ENCODE measurements at regions not wholly inside any gene's neighbourhood (a gene's known extent, or its start where the extent isn't known, plus 50 kb on each side); places are given as distances from the start of the nearest gene placed in this dataset.

- TF ChIP-seq YY1 (IDR thresholded peaks at IDR 0.05; ENCODE audit: low read depth) (no peak), EGR1 (IDR thresholded peaks at IDR 0.05) (no peak), FOXM1 (IDR thresholded peaks at IDR 0.05; ENCODE audit: borderline replicate concordance, low read depth) (no peak), TEAD4 (IDR thresholded peaks at IDR 0.05) (no peak), ZBTB7A (IDR thresholded peaks at IDR 0.05; ENCODE audit: low read depth) (no peak), CEBPB (IDR thresholded peaks at IDR 0.05) (no peak)
- TF ChIP-seq, protein P1, sequence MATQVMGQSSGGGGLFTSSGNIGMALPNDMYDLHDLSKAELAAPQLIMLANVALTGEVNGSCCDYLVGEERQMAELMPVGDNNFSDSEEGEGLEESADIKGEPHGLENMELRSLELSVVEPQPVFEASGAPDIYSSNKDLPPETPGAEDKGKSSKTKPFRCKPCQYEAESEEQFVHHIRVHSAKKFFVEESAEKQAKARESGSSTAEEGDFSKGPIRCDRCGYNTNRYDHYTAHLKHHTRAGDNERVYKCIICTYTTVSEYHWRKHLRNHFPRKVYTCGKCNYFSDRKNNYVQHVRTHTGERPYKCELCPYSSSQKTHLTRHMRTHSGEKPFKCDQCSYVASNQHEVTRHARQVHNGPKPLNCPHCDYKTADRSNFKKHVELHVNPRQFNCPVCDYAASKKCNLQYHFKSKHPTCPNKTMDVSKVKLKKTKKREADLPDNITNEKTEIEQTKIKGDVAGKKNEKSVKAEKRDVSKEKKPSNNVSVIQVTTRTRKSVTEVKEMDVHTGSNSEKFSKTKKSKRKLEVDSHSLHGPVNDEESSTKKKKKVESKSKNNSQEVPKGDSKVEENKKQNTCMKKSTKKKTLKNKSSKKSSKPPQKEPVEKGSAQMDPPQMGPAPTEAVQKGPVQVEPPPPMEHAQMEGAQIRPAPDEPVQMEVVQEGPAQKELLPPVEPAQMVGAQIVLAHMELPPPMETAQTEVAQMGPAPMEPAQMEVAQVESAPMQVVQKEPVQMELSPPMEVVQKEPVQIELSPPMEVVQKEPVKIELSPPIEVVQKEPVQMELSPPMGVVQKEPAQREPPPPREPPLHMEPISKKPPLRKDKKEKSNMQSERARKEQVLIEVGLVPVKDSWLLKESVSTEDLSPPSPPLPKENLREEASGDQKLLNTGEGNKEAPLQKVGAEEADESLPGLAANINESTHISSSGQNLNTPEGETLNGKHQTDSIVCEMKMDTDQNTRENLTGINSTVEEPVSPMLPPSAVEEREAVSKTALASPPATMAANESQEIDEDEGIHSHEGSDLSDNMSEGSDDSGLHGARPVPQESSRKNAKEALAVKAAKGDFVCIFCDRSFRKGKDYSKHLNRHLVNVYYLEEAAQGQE (IDR thresholded peaks at IDR 0.05; ENCODE audit: low read depth) = no peak
- TF ChIP-seq, protein P2, sequence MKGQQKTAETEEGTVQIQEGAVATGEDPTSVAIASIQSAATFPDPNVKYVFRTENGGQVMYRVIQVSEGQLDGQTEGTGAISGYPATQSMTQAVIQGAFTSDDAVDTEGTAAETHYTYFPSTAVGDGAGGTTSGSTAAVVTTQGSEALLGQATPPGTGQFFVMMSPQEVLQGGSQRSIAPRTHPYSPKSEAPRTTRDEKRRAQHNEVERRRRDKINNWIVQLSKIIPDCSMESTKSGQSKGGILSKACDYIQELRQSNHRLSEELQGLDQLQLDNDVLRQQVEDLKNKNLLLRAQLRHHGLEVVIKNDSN (IDR thresholded peaks at IDR 0.05) = no peak
Observed at GRCh38 chr9:13022756-13023155, 247.9 kb downstream of the LURAP1L start.

GRCh38 chr9:13023498-13023897 is 248.7 kb downstream of the LURAP1L start:
- TF ChIP-seq FOXM1 (IDR thresholded peaks at IDR 0.05; ENCODE audit: borderline replicate concordance, low read depth) (no peak), NFIC (IDR thresholded peaks at IDR 0.05) (no peak), TAF1 (IDR thresholded peaks at IDR 0.05; ENCODE audit: low read depth) (no peak), RAD21 (IDR thresholded peaks at IDR 0.05; ENCODE audit: low read depth) (no peak), ZBTB7A (IDR thresholded peaks at IDR 0.05; ENCODE audit: low read depth) (no peak), YY1 (IDR thresholded peaks at IDR 0.05; ENCODE audit: low read depth) (no peak), CREB1 (IDR thresholded peaks at IDR 0.05; ENCODE audit: low read depth) (no peak), TEAD4 (IDR thresholded peaks at IDR 0.05) (no peak), CEBPB (IDR thresholded peaks at IDR 0.05) (no peak), EGR1 (IDR thresholded peaks at IDR 0.05) (no peak), TCF12 (IDR thresholded peaks at IDR 0.05; ENCODE audit: low read depth) (no peak), EP300 (IDR thresholded peaks at IDR 0.05; ENCODE audit: borderline replicate concordance) (no peak)
- TF ChIP-seq, protein P3, sequence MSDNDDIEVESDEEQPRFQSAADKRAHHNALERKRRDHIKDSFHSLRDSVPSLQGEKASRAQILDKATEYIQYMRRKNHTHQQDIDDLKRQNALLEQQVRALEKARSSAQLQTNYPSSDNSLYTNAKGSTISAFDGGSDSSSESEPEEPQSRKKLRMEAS (IDR thresholded peaks at IDR 0.05) = no peak
- TF ChIP-seq, protein P1 (IDR thresholded peaks at IDR 0.05; ENCODE audit: low read depth) = no peak
- TF ChIP-seq, protein P2 (IDR thresholded peaks at IDR 0.05) = no peak

- no peak for TF ChIP-seq TEAD4 (IDR thresholded peaks at IDR 0.05)
- no peak for TF ChIP-seq EGR1 (IDR thresholded peaks at IDR 0.05)
- no peak for TF ChIP-seq NFIC (IDR thresholded peaks at IDR 0.05)
- TF ChIP-seq EP300 (IDR thresholded peaks at IDR 0.05; ENCODE audit: borderline replicate concordance) = no peak
- TF ChIP-seq, protein P1 (IDR thresholded peaks at IDR 0.05; ENCODE audit: low read depth) = no peak
- TF ChIP-seq RAD21 (IDR thresholded peaks at IDR 0.05; ENCODE audit: low read depth) = no peak
- no peak for TF ChIP-seq ZBTB7A (IDR thresholded peaks at IDR 0.05; ENCODE audit: low read depth)
- TF ChIP-seq, protein P2 (IDR thresholded peaks at IDR 0.05) = no peak
- TF ChIP-seq CREB1 (IDR thresholded peaks at IDR 0.05; ENCODE audit: low read depth) = no peak
- TF ChIP-seq, protein P3 (IDR thresholded peaks at IDR 0.05) = no peak
- TF ChIP-seq TAF1 (IDR thresholded peaks at IDR 0.05; ENCODE audit: low read depth) = no peak
- no peak for TF ChIP-seq TCF12 (IDR thresholded peaks at IDR 0.05; ENCODE audit: low read depth)
- no peak for TF ChIP-seq CEBPB (IDR thresholded peaks at IDR 0.05)
- no peak for TF ChIP-seq YY1 (IDR thresholded peaks at IDR 0.05; ENCODE audit: low read depth)
- TF ChIP-seq FOXM1 (IDR thresholded peaks at IDR 0.05; ENCODE audit: borderline replicate concordance, low read depth) = no peak
Observed at GRCh38 chr9:13026956-13027355, 252.1 kb downstream of the LURAP1L start.

- TF ChIP-seq CEBPB (IDR thresholded peaks at IDR 0.05) (no peak), EP300 (IDR thresholded peaks at IDR 0.05; ENCODE audit: borderline replicate concordance) (no peak), RAD21 (IDR thresholded peaks at IDR 0.05; ENCODE audit: low read depth) (no peak), CREB1 (IDR thresholded peaks at IDR 0.05; ENCODE audit: low read depth) (no peak), TEAD4 (IDR thresholded peaks at IDR 0.05) (no peak), FOXM1 (IDR thresholded peaks at IDR 0.05; ENCODE audit: borderline replicate concordance, low read depth) (no peak), ZBTB7A (IDR thresholded peaks at IDR 0.05; ENCODE audit: low read depth) (no peak)
- TF ChIP-seq, protein P1 (IDR thresholded peaks at IDR 0.05; ENCODE audit: low read depth) = no peak
- TF ChIP-seq, protein P2 (IDR thresholded peaks at IDR 0.05) = no peak
Observed at GRCh38 chr9:13027879-13028278, 251.6 kb downstream of the MPDZ start.

Measured in Ishikawa (cell line).